ENCODE measurements at regions not wholly inside any gene's neighbourhood (a gene's known extent, or its start where the extent isn't known, plus 50 kb on each side); places are given as distances from the start of the nearest gene placed in this dataset.

GRCh38 chr3:171516765-171517164, 56.6 kb upstream of the TNIK start:
- TF ChIP-seq CTCF (IDR thresholded peaks at IDR 0.05) (no peak), SREBF2 (IDR thresholded peaks at IDR 0.05) (no peak), HMGXB4 (CRISPR knock-in tag; IDR thresholded peaks at IDR 0.05; ENCODE audit: borderline replicate concordance) (no peak), PHF8 (IDR thresholded peaks at IDR 0.05; ENCODE audit: borderline replicate concordance, low read depth) (no peak)

Data from A549 (cell line).